ENCODE measurements at regions not wholly inside any gene's neighbourhood (a gene's known extent, or its start where the extent isn't known, plus 50 kb on each side); places are given as distances from the start of the nearest gene placed in this dataset.

DNA sequence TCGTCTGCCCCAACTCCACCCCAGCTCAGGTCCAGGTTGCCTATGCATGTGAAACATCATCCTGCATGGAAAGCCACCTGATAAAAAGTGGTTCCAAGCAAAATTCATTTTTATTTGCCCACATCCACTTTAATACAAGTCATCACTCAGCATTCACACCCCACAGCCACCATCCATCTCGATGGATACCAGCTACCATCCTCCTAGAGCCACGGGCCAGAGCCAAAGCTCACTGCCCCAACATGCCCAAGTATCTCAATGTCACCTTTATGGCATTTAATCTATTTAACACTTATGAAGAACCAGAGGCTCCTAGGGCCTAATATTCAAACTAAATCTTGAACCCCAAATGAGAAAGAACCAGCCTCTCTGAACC, 70.5 kb downstream of the COPRS start:
- Histone ChIP-seq H2BK12ac (ENCODE audit: low read depth, low read length) (no peak overlapping the region), H2BK15ac (ENCODE audit: low read length) (no peak overlapping the region), H3K27me3 (replicated peaks in 1 of 4; ENCODE audit: control insufficient read depth in 3 of 4, extremely low read depth in 1 of 4, insufficient read depth in 3 of 4, low read length in 3 of 4) (no peaks in the 10 kb centered on the region), H4K20me1 (replicated peaks in 1 of 2; ENCODE audit: control insufficient read depth in 1 of 2, insufficient read depth in 2 of 2, low read length in 2 of 2) (no peaks in the 10 kb centered on the region), H3K23me2 (ENCODE audit: low read depth, low read length) (no peaks in the 10 kb centered on the region), H3K4me3 (ENCODE audit: extremely low read depth in 1 of 4, insufficient read depth in 2 of 4, low read depth in 3 of 4, low read length in 4 of 4) (no peak overlapping the region), H4K5ac (ENCODE audit: insufficient read length, low read depth, low read length) (no peak overlapping the region), H3K14ac (ENCODE audit: insufficient read length) (no peak overlapping the region), H3K4ac (replicated peaks; ENCODE audit: insufficient read length, low read depth, low read length) (no peak overlapping the region), H3K4me1 (replicated peaks in 1 of 4; ENCODE audit: control insufficient read depth in 3 of 4, insufficient read depth in 4 of 4, low read length in 3 of 4) (no peaks in the 10 kb centered on the region), H3K23ac (ENCODE audit: insufficient read length) (no peak overlapping the region), H3K79me1 (ENCODE audit: low read depth, low read length) (no peaks in the 10 kb centered on the region), H2BK5ac (ENCODE audit: low read depth, low read length) (no peak overlapping the region), H3K79me2 (ENCODE audit: control insufficient read depth in 1 of 2, insufficient read depth in 2 of 2, low read length in 2 of 2) (no peaks in the 10 kb centered on the region), H2AK5ac (ENCODE audit: low read depth, low read length) (no peak overlapping the region), H4K8ac (ENCODE audit: extremely low read depth, insufficient read depth, low read length) (no peak overlapping the region), H3K18ac (ENCODE audit: extremely low read depth, low read length) (no peak overlapping the region), H3K36me3 (ENCODE audit: control insufficient read depth in 2 of 4, insufficient read depth in 4 of 4, low read length in 3 of 4) (no peaks in the 10 kb centered on the region), H3K9ac (replicated peaks in 1 of 4; ENCODE audit: extremely low read depth in 1 of 4, low read depth in 3 of 4, low read length in 3 of 4) (no peak overlapping the region), H2BK120ac (replicated peaks; ENCODE audit: low read depth, low read length) (no peak overlapping the region), H3K9me3 (ENCODE audit: insufficient read depth in 2 of 2, low read depth in 1 of 2, low read length in 1 of 2) (no peaks in the 10 kb centered on the region), H3K4me2 (ENCODE audit: insufficient read depth in 1 of 2, low read depth in 2 of 2, low read length in 2 of 2) (no peak overlapping the region), H2AFZ (ENCODE audit: low read length) (peak overlapping the region; percentile 64), H2BK20ac (ENCODE audit: low read length) (no peak overlapping the region), H3K56ac (replicated peaks; ENCODE audit: insufficient read length, low read depth, low read length) (no peak overlapping the region), H4K91ac (replicated peaks; ENCODE audit: insufficient read length, low read length) (no peak overlapping the region), H3K27ac (ENCODE audit: low read depth, low read length) (no peak overlapping the region)
- DNase-seq (ENCODE audit: low read depth in 1 of 2, low spot score in 2 of 2) (no peak), FAIRE-seq (no peak)
- CTCF ChIA-PET (ENCODE audit: partially characterized antibody) = interaction anchor here (1.1 kb wide), 1 partner anchor 9 kb away, joined by 3 read pairs; no protein-coding TSS in a partner anchor
- POLR2A ChIA-PET (ENCODE audit: partially characterized antibody) = no interaction called here
- TF ChIP-seq KDM5A (IDR thresholded peaks at IDR 0.05; ENCODE audit: low read length) = no peak
- no peak for TF ChIP-seq KDM1A (IDR thresholded peaks at IDR 0.05; ENCODE audit: borderline replicate concordance, low read length)
- TF ChIP-seq SAP30 (IDR thresholded peaks at IDR 0.05; ENCODE audit: insufficient read depth, insufficient replicate concordance, low read length) = no peak
- no peak for TF ChIP-seq SP1 (IDR thresholded peaks at IDR 0.05; ENCODE audit: low read depth, low read length)
- TF ChIP-seq MAFK (IDR thresholded peaks at IDR 0.05; ENCODE audit: low read depth, low read length) = no peak
- TF ChIP-seq TAF7 (optimal IDR thresholded peaks at IDR 0.05; ENCODE audit: borderline replicate concordance, low read depth, low read length) = no peak
- WGBS, 2 experiments (ENCODE audit: extremely low coverage in 1 of 2, insufficient coverage in 1 of 2, insufficient read length in 1 of 2, insufficient replicate concordance in 2 of 2, low coverage in 1 of 2, low lambda C conversion rate in 2 of 2, missing lambda C conversion rate in 1 of 2) = 83% methylated on average over 3 of the region's 3 CpGs; no CpG with 5 or more reads in 1 of the 2 experiments

Data from H1 (cell line).